ENCODE measurements at regions not wholly inside any gene's neighbourhood (a gene's known extent, or its start where the extent isn't known, plus 50 kb on each side); places are given as distances from the start of the nearest gene placed in this dataset.
"Not testable (repeated sequence)": the region's sequence is repeated elsewhere in the genome, so short reads cannot be mapped to it uniquely, and the experiment has no call there.

DNA sequence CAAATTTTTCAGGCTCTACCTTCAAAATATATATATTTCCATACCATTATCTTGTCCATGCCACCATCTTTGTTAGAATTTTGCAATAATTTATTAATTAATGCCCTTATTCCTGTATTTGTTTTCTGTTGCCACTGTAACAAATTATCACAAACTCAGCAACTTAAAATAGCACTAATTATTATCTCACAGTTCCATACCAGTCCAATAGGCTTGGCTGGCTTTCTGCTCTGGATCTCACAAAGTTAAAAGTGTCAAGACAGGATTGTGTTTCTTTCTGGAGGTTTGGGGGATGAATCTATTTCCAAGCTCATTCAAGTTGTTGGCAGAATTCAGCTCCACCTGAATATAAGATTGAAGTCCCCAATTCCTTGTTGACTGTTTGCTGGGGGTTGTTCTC lies 58.6 kb upstream of the SLC38A4 start:
- DNase-seq (ENCODE audit: low read depth), result no peak

DNA sequence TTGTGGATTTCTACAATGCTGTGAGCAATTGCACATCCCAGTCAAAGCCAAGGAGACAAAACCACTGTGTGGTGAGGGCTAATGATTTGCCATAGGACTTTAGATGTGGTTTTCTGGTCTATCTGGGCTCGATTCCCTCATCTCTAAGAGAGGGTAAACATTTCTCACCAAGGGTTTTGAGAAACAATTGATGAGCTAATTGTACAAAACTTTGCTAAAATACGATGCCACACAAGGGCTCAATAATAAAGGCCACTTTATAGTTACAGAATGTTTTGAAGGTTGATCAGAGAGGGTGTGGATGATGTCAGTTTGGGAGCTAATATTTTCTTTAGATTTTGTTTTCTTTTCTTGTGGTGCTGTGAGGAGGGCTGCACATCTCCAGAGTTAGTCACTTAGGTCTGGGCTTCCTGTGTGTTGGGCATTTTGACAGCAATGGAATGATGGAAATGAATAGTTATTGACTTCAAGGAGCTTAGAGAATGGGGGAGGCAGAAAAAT lies 60.8 kb upstream of the SLC38A4 start:
- peak; percentile 88 for DNase-seq (ENCODE audit: low read depth)

DNA sequence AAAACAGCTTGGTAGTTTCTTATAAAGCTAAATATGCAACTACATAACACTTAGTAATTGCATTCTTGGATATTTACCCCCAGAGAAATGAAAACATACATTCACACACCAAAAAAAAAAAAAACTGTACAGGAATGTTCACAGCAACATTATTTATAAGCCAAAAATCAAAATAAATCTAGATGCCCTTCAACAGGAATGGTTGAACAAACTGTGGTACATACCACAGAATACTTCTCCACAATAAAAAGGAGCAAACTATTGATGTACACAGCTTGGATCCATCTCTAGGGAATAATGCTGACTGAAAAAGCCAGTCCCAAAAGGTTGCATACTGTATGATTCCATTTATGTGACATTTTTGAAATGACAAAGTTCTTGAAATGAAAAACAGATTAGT lies 62.1 kb upstream of the SLC38A4 start:
- no peak for DNase-seq (ENCODE audit: low read depth)

DNA sequence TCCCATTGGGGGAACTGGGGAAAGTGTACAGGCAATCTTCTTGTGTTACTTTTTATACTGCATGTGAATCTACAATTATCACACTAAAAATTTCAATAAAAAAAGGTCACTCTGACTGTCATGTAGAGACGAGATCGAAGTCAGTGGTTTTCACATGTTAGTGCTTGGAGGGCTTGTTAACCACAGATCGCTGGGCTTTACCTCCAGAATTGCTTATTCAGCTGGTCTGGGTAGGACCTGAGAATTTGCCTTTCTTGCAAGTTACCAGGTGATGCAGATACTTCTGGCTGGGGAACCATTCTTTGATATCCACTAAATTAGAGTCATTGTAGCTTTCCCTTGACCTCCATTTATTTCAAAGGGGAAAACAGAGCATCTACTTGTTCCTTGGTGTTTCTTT lies 62.8 kb upstream of the SLC38A4 start:
- no peak for DNase-seq (ENCODE audit: low read depth)

DNA sequence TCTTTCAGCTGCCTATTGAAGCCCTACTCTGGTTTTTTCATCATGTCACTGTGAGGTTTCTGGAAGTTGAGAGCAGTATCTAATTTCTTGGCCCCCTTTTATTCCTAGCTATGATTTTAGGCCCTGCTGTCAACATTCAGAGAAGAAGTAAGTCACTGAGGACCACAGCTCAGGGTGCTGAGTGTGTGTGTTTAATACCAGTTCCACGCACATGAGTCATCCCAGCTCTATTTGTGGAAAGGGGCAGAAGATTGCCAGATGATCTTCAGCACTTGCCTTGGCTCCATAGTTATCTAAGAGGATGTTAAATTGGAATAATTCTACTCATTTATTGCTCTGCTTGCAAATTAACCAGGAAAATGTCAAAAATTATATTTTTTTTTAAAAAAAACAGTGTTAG lies 65.5 kb upstream of the SLC38A4 start:
- DNase-seq (ENCODE audit: low read depth), result no peak

DNA sequence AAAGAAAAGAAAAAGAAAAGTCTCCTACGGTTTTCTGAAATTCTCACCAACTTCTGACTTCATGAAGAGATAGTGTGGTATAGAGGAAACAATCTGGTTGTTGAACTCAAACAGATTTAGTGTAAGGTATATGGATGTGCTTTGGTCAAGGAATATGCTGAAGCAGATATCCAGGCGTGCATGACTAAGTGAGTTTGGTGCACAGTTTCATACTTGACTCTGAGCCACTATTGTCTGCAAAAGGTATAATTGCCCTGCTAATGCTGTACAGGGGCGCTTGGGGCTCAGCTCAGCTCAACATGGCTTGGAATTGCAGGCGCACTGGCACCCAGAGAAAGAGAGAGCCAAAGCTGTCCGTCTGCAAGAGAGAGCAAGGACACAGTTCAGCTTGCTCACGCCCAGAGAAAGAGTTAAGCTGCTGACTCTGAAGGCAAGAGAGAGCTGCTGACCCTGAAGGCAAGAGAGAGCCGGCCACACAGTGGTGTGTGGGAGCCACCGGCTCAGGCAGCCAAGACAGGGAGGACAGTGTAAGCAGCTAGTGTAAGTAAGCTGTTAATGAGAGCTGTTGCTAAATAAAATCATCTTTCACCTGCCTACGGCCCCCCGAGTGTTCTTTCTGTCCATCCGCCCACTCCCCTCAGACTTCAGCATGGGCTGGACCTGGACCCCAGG lies 66.4 kb upstream of the SLC38A4 start:
- DNase-seq (ENCODE audit: low read depth), result no peak

DNA sequence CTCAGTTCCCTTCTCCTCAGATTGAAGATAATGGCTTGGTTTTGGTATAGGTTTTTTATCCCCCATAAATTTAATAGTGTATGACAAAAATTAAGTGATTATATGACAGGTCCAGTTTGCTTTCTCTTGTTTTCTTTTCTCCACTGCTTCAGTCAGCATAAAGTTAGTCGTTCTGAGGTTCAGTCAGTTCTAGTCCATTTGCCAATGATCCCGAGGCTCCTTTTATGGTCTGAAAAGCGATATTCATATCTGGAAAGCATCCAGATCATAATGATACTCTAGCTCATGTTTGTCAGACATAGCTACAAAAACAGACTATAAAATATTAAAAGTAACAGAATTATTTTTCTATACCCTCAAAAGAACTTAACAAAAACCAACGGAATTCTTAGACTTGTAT lies 67.1 kb upstream of the SLC38A4 start:
- DNase-seq (ENCODE audit: low read depth), result no peak

DNA sequence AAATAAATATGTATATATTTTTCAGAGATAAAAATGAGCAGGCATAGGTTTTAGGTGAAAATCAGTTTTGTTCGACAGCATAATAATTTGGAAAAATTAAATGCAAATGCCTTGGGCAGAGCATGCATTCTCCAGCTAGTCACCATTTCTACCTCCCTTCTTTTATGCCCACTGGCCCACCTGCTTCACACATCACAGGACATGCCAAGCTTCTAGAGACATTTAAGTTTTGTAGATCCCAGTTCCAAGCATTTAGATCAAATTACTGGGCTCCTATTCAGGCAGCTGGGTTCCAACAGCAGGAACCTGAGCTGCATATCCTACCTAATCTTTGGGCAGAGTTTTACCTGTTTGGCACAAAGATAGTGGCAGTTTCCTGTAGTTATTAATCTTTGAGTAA lies 67.6 kb upstream of the SLC38A4 start:
- no peak for DNase-seq (ENCODE audit: low read depth)

DNA sequence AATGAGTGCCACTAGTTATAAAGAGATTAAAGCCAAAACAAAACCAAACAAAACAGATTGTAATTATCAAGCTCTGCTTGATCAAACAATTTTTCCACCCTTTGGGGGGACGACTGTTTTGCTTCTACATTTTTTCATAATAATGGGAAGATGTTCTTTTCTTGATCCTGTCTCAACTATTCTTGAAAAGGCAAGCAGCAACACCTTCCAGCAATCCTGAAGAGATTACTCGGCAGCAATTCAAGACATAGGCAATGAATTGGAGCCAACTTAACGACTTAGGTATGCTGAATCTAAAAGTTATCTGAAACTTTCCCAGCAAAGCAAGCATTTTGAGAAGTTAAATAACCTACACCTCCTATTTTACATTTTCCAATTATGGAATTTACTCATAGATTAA lies 69.9 kb upstream of the SLC38A4 start:
- DNase-seq (ENCODE audit: low read depth), result no peak

DNA sequence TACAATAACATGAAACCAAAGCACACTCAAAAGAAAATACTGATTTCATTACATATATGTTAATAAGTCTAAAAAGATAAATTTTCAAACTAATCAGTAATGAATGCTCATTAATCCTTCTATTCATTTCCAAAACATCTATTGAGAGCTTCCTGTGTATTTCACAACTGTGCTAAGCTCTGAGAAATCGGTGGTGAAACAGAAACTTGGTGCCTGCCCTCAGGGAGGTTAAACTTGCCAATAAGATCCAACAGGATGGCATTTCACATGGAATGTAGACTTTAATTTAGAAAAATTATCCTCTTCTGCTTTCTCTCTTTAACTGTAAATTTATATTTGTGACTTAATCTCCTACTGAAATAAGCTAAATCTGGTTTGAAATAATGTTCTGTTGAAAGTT lies 70.9 kb upstream of the SLC38A4 start:
- DNase-seq (ENCODE audit: low read depth), result no peak

DNA sequence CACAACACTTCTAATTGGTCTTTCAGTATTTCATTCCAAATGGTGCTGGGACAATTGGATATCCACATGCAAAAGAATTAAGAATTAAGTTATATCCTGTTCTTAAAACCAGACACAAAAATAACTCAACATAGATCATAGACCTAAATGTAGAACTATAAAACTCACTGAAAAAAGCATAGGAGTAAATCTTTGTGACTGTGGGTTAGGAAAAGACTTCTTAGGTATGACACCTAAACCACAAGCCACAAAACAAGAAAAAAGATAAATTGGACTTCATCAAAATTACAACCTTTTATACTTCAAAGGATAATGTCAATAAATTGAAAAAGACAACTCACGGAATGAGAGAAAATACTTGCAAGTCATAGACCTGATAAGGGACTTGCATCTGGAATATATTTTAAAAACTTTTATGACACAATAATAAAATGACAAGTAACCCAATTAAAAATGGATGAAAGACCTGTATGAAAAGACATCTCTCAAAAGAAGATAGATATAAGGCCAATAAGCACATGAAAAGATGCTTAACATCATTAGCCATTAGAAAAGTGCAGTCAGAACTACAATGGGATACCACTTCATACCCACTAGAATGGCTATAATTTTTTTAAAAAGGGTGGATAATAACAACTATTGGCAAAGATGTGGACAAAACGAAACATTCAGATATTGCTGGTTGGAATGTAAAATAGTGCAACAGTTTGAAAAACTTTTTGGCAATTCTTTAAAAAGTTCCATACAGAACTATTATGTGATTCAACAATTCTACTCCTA lies 72.5 kb upstream of the SLC38A4 start:
- no peak for DNase-seq (ENCODE audit: low read depth)

DNA sequence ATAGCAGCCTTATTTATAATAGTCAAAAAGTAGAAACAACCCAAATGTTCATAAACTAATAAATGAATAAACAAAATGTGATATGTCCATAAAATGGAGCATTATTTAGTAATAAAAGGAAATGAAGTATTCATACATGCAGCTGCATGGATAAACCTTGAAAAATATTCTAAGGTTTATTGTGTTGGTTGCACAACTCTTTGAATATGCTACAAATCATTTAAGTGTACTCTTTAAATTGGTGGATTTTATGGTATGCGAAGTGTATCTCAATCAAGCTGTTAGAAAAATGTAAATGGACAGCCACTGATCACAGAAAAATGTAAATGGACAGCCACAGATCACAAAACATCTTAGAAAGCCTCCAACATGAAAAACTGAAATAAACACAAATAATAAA lies 73.2 kb upstream of the SLC38A4 start:
- no peak for DNase-seq (ENCODE audit: low read depth)

DNA sequence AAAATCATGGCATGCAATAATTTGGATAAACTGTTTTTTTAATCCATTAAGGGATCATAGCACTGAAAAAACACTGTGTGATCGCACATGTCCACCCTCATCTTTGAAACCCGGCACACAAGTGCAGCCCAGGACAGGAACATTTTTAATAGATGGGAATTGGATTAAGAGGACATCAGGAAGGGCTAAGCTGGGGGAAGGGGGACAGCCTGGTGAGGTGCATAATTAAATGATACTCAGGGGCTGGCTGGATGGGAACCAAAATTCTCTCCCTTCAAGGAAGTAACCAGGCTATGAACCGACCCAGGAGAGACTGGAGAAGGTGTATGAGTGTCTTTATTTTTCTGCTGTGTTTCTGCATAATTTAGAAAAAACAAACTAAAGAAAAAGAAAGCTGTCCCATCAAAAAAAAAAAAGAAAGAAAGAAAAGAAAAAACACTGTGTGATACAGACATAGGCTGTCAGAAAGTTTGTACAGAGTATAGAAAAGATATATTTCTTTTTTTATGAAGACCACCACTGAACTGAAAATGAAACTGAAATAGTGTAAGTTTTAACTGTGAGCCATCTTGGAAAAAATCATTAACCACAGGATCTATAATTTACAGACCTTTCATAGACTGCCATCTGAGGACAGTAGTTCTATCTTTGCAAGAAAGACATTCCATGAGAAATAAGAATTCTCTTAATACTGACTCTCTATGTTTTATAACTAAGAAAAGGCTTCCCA lies 75.1 kb upstream of the SLC38A4 start:
- no peak for DNase-seq (ENCODE audit: low read depth)

DNA sequence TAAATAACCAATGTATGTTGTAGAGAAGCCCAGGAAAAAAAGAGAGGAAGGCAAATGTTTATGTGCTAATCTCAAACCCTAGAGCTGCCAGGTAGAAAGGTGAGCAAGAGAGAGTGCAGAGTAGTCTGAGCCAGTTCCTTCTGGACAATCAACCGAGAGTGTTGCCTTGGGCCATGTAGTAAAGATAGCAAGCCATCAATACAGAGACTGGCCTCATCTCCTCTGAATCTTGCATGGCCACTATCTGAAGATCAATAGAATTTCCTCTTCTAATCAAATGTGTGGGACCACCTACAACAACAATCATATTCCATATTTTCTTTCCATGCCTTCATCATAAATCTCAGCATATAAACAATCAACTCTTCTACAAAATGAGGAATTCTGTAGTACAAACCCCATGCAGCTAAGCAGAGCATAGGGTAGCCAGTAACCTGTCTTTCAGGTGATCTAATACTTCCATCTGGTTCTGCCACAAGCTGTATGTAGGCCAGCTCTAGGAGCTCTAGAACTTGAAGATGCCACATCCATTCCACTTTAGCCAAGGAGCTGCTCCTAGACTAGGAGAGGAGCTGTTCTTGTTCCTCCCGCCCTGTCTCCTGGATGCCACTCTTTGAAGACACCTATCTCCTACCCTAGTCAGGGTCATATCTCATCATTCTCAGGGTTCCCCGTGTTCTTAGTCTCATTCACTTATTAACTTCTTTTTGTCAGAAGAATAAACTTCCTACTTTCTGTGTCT lies 75.8 kb upstream of the SLC38A4 start:
- no peak for DNase-seq (ENCODE audit: low read depth)

DNA sequence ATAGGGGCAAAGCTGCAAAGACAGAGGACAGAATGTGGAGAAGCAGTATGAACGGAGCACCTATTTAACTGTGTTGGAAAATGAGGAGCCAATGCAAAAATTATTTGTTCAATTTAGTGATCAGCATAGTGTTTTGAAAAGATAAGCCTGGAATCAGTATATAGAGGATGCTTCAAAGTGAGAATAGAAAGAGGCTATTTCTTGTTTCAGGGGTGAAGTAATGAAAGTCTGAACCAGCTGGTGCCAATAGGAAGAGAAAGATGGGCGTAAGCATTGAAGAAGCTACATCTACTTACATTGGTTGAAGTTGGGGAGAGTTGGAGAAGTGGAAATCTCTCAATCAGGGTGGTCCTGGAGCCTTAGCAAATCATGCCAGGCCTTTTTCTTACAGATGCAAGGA lies 77.3 kb upstream of the SLC38A4 start:
- no peak for DNase-seq (ENCODE audit: low read depth)

DNA sequence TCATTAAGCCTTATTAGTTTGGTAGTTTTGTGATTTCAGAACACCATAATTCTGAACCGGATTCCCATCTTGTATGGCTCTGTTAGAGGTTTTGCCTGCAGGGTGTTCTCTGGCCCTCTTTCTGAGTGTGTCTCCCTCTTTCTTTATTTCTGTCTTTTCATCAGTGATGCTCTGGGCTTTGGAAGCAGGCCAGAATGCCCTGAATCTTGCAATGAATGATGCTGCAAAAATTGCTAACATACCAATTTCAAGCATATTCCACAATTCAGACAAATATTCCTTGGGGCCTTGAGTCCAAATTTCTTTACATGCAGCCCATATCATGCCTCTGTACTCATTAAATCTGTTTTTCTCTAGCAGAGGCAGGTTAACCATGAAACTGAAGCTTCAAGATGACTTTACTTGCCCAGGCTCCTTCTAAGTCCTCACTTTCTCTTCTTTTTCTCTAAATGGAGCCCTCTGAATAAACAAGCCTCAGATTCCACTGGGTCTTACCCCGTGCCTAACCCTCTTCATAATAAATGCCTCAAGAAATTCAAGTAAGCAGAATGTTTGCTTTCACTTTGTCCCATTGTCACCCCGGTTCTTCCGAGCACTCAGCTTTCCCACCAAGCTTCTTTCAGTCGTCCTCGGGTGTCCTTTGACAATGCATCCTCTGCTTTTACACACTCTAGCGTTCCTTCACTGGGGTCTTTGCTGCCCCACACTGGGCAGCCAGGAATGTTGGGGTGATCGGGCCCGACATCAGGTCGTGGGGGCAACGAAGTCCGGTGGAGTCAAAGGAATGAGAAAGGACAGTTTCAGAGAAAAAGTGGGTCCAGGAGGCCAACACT lies 78.8 kb upstream of the SLC38A4 start:
- DNase-seq (ENCODE audit: low read depth), result no peak

DNA sequence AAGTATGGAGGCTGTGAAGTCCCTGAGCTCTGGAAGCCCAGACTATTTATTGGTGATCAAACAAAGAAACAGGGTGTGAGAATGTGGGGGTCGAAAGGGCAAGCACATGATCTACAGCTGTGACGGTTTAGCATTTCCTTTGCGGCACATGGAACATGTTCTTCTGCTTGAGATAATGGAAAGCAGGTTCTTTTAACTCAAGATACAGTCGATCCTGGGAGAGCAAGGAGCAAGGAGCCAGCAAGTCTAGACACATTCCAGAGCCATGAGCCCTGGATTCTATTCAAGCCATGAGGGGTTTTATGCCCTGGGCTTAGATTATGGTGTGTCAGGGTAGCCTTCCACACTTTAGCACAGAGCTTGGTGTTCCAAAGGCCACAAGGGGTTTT lies 79.4 kb upstream of the SLC38A4 start:
- DNase-seq (ENCODE audit: low read depth), result not testable (repeated sequence)

DNA sequence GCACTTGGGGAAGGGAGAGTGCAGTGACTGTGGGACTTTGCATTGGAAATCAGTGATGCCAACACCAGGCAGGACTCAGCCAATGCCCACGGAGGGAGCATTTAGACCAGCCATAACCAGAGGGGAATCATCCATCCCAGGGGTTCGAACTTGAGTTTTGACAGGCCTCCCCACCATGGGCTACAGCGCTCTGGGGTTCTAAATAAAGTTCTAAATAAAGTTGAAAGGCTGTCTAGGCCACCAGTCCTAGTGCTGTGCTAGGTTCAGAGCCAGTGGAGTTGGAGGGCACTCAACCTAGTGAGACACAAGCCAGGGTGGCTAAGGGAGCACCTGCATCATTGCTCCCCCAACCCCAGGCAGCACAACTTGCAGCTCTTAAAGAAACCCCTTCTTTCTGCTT lies 82.0 kb upstream of the SLC38A4 start:
- no peak for DNase-seq (ENCODE audit: low read depth)

DNA sequence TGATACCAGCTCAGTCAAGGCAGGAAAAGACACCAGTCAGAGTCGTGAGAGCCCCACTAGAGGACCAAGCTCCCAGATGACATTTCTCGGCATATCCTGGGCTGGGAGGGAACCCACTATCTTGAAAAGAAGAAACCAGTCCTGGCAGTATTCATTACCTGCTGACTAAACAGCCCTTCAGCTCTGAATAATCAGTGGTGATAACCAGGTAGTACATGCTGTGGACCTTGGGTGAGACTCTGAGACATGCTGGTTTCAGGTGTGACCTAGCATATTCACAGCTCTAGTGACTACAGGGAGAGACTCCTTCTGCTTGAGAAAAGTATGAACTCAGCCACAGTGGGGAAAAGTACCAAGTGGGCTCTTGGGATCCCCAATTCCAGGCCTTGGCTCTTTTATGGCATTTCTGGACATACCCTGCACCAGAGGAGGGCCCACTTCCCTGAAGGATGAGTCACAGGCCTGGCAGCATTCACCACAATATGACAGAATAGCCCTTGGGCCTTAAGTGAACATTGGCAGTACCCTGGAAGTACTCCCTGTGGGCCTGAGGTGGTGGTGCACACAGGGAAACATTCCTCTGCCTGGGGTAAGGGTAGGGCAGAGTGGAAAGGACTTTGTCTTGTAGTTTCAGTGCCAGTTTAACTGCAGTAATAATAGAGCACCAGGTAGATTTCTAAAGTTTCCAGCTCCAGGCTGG lies 82.6 kb upstream of the SLC38A4 start:
- DNase-seq (ENCODE audit: low read depth), result peak; percentile 54

DNA sequence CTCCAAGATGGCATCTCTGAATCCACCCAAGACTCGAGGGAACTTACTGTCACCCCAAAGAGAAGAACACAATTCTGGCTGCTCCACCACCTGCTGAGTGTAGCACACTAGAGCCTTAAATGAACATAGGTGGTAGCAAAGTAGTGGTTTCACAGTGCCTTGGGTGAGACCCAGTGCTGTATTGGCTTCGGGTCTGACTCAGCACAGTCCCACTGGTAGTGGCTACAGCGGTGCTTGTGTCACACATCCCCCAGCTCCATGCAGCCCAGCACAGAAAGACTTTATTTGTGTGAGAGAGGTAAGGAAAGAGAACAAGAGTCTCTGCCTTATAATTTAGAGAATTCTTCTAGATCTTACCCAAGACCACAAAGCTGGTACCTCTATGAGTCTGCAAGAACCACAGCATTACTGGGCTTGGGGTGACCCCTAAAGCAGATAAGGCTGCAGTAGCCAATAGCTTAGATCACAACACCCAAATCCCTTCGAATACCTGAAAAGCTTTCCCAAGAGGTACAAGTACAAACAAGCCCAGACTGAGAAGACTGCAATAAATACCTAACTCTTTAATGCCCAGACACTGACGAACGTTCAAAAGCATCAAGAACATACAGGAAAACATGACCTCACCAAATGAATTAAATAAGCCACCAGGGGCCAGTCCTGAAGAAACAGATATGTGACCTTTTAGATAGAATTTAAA lies 83.3 kb upstream of the SLC38A4 start:
- DNase-seq (ENCODE audit: low read depth), result no peak
